ENCODE measurements at regions not wholly inside any gene's neighbourhood (a gene's known extent, or its start where the extent isn't known, plus 50 kb on each side); places are given as distances from the start of the nearest gene placed in this dataset.

DNA sequence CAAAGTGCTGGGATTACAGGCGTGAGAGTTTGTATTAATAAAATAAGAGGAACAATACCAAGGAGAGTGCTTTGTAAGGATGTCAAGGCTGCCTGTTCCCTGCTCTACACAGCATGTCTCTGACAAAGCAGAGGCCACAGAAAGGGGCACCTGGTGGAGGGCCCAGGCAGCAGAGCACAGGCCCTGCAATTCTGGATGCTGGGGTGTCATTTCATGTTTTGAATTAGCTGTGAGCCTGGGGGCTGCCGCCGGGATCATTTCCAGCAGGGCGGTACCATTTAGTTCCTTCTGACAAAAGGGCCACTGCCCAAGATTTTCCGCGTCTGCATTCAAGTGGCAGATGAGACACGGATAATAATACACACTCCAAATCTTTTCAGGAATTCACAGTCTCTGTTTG is 396.9 kb downstream of the GADD45G start:
- Mint-ChIP-seq H3K4me3 (no peak overlapping the region), H3K27ac (no peak overlapping the region)

DNA sequence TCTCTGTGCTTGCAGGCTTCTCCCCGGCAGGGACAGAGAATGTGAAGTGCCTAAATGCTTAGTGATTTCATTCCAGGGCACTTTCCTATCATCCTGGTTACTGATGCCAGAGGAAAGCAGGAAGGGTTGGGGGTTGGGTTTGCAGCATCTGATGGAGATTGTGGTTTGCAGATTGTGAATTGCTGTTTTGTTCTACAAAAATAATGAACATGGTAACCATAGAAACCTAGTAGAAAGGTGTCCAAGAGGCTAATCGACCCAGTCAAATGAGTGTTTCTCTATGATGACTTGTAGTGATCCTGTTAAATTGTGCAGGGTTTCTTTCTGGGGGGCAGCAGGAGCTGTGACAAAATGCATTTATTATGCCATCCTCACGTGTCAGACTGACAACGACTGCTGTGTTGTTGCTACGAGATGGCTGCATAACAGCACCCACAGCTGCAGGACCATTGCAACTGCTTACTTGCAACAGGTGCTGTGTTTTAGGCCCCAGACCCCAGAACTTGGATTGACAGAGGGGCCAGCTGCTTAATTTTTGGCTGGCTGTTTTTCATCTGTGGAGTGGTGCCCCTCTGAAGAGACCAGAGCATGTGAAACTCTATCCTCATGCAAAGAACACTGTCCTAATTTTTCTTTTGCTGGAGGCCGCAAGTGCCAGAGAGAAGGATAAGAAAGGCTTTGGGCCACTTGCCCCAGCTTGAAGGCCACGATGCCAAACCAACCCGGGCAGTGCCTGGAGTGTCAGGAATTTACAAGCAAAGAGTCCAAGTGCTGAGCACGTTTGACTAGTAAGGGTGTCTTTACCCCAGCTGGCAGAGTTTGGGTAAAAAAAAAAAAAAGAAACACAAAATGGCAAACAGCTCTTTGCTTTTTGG is 397.8 kb downstream of the GADD45G start:
- Mint-ChIP-seq H3K27me3 (peaks cover 3% of the 10 kb centered on the region), H3K36me3 (ENCODE audit: low read depth) (no peaks in the 10 kb centered on the region)
- CTCF ChIA-PET = interaction anchor here (0.5 to 0.9 kb wide), 3 partner anchors 13 to 1535 kb away, joined by 3 to 4 read pairs (median 4); no protein-coding TSS in a partner anchor

More for the DNA sequence above, 396.9 kb downstream of the GADD45G start:
- Mint-ChIP-seq H3K9me3 (peaks cover 3% of the 10 kb centered on the region), H3K4me1 (peaks cover 44% of the 10 kb centered on the region), H3K27me3 (peaks cover 3% of the 10 kb centered on the region), H3K36me3 (ENCODE audit: low read depth) (no peaks in the 10 kb centered on the region)
- DNase-seq = no peak
- POLR2A ChIA-PET = no interaction called here
- CTCF ChIA-PET = interaction anchor here (2.5 kb wide), 1 partner anchor 15 kb away, joined by 7 read pairs; no protein-coding TSS in a partner anchor

DNA sequence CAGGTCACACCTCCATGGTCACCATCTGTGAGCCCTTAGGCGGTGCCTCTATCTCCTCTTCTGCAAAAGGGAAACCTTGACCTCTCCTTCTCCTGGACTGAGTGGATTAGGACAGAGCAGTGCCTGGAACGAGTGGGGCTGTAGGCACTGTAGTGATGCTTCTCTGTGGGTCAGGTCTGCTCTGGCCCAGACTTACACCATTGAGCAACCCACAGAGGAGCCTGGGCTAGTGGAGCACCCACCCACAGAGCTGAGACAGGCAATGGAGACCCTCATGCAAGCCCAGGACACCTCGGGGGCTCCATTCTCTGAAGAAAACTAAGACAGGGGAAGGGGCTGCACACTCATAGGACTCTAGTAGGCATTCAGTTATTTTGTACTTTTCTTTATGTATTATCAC is 400.6 kb downstream of the GADD45G start:
- H3K27ac Mint-ChIP-seq = no peak overlapping the region

More for the DNA sequence above, 397.8 kb downstream of the GADD45G start:
- no peak for DNase-seq
- POLR2A ChIA-PET = no interaction called here
- H3K4me3 Mint-ChIP-seq = no peak overlapping the region
- H3K4me1 Mint-ChIP-seq = peaks cover 44% of the 10 kb centered on the region
- H3K27ac Mint-ChIP-seq = no peak overlapping the region
- peaks cover 3% of the 10 kb centered on the region for H3K9me3 Mint-ChIP-seq

DNA sequence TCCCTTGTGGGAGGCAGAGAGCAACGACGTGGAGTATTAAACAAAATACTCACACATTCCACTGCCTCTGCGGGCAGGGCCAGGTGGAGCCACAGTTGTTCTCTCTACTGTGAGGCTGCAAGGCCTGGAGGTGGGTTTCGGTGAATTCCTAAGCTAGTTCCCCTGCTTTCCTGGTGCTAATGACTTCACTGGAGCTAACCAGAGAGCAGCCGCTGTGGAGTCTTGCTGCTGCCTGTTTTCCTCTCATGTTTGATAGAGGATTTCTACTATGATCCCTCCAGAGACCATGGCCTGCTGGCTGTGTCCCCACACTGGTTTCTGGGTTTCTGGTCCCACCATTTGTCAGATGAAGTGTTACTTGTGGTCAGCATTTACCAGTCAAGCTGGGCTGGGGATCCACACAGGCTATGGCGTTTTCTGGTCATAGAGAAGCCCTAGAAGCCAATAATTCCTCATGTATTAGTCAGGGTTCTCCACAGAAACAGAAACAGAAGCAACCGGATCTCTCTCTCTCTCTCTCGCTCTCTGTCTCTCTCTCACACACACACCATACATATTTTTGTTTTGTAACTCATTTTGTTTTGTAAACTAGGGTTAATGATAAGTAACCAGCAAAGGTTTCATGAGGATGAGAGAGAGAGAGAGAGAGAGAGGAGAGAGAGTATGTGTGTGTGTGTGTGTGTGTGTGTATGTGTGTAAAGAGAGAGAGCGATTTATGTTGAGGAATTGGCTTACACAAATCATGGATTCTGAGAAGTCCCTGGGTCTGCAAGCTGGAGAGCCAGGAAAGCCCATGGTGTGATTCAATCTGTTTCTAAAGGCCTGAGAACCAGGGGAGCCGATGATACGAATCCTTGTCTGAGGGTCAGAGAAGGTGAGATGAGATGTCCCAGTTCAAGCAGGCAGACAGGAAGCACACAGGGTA is 403.0 kb downstream of the GADD45G start:
- Mint-ChIP-seq H3K27ac (no peak overlapping the region), H3K36me3 (ENCODE audit: low read depth) (no peaks in the 10 kb centered on the region), H3K4me1 (peaks cover 2% of the 10 kb centered on the region), H3K9me3 (peaks cover 3% of the 10 kb centered on the region), H3K4me3 (no peak overlapping the region), H3K27me3 (peaks cover 12% of the 10 kb centered on the region)
- no peak for DNase-seq
- ChIA-PET POLR2A (no interaction called here), CTCF (interaction anchor here (0.6 kb wide), 1 partner anchor 13 kb away, joined by 3 read pairs; no protein-coding TSS in a partner anchor)

More for the DNA sequence above, 400.6 kb downstream of the GADD45G start:
- peaks cover 3% of the 10 kb centered on the region for H3K9me3 Mint-ChIP-seq
- peaks cover 22% of the 10 kb centered on the region for H3K4me1 Mint-ChIP-seq
- no peak overlapping the region for H3K4me3 Mint-ChIP-seq
- ChIA-PET POLR2A (interaction anchor here (0.7 kb wide), 1 partner anchor 36 kb away, joined by 3 read pairs; no protein-coding TSS in a partner anchor), CTCF (interaction anchor here (1.2 kb wide), 1 partner anchor 408 kb away, joined by 3 read pairs; no protein-coding TSS in a partner anchor)
- peaks cover 12% of the 10 kb centered on the region for H3K27me3 Mint-ChIP-seq
- no peak for DNase-seq
- H3K36me3 Mint-ChIP-seq (ENCODE audit: low read depth) = no peaks in the 10 kb centered on the region

DNA sequence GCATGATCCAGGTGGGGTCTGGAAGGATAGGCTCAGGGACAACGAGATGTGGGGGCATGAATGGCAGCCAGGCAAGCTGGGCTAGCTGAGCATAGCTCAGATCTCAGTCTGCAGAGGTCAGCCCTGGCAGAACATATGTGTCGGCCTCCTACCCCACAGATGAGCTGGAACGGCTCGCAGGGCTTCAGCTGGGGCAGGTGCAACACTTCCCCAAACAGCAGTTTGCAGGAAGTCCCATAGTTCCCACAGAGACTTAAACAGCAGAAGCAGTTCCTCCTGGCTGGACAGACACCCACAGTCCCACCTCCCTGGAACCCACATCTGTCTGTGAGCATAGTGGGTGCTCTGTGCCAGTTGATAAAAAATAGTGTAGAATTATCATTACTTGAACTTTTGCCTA is 404.6 kb downstream of the GADD45G start:
- Mint-ChIP-seq H3K27ac (no peak overlapping the region), H3K4me3 (no peak overlapping the region), H3K4me1 (no peaks in the 10 kb centered on the region), H3K27me3 (peaks cover 12% of the 10 kb centered on the region), H3K36me3 (ENCODE audit: low read depth) (no peaks in the 10 kb centered on the region), H3K9me3 (peaks cover 3% of the 10 kb centered on the region)
- ChIA-PET POLR2A (no interaction called here), CTCF (interaction anchor here (1.0 to 1.5 kb wide), 3 partner anchors 9 to 12 kb away, joined by 3 read pairs; no protein-coding TSS in a partner anchor)
- no peak for DNase-seq

DNA sequence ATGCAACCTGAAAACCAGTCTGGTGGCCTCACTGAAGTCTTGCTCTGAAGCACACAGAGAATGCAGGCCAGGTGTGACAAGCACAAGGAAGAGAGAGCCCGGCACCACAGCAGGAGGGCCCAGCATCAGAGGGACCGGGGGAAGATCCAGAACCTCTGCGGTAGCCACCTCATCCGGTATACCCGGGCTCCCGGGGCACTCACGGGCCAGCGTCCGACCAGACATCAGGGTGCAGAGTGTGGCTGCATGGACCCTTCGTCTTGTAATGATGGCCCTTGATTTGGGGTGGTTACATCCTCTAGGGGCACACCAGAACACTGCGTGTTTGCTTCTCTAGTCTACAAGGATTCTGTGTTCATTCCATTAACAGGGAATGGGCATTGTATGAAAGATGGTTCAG is 406.0 kb downstream of the GADD45G start:
- Mint-ChIP-seq H3K4me1 (no peaks in the 10 kb centered on the region), H3K36me3 (ENCODE audit: low read depth) (no peaks in the 10 kb centered on the region), H3K27ac (no peak overlapping the region), H3K27me3 (peaks cover 8% of the 10 kb centered on the region), H3K9me3 (no peaks in the 10 kb centered on the region), H3K4me3 (no peak overlapping the region)
- DNase-seq = no peak
- ChIA-PET CTCF (interaction anchor here (0.7 kb wide), 2 partner anchors 94 to 203 kb away, joined by 3 to 4 read pairs; no protein-coding TSS in a partner anchor), POLR2A (no interaction called here)

DNA sequence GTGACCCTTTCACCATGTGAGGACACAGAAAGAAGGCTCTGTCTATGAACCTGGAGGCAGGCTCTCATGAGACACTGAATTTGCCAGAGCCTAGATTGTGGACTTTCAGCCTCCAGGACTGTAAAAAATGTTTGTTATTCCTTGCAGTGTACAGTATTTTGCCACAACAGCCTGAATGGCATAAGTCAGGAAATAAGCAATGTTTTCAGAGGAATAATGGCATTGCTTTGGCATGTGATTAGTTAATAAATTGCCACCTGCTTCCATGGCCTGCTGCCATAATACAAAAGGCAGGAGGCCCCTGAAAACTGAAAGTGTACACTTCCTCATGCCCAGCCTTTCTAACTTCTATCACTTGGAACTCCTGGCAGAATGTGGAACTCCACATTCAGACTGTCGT is 408.1 kb downstream of the GADD45G start:
- DNase-seq = no peak
- ChIA-PET POLR2A (no interaction called here), CTCF (interaction anchor here (0.7 kb wide), 1 partner anchor 21 kb away, joined by 3 read pairs; no protein-coding TSS in a partner anchor)
- Mint-ChIP-seq H3K9me3 (no peaks in the 10 kb centered on the region), H3K4me1 (no peaks in the 10 kb centered on the region), H3K4me3 (no peak overlapping the region), H3K27ac (no peak overlapping the region), H3K36me3 (ENCODE audit: low read depth) (no peaks in the 10 kb centered on the region), H3K27me3 (peaks cover 8% of the 10 kb centered on the region)

DNA sequence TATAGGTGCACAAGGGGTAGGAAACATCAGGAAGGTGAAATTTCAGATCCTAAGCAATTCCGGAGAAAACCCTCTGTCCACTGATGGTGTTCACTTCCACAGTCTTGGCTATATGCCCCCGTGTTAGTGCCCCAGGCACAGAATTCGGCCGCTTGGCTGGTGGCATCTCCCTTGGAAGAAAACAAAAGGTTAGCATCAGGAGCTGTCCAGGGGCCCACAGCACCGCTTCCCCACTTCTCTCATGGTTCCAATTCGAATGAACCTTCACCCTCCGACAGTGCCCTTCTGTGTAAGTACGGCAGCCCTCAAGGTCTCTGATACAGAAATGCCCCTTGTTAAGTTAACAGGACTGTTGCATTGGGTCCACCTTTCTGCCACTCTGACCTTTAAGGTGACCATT is 409.0 kb downstream of the GADD45G start:
- CTCF ChIA-PET = no interaction called here
- no peak for DNase-seq
- Mint-ChIP-seq H3K4me1 (peaks cover 5% of the 10 kb centered on the region), H3K9me3 (no peaks in the 10 kb centered on the region), H3K4me3 (no peak overlapping the region), H3K36me3 (ENCODE audit: low read depth) (no peaks in the 10 kb centered on the region), H3K27ac (no peak overlapping the region), H3K27me3 (peaks cover 8% of the 10 kb centered on the region)
- POLR2A ChIA-PET = no interaction called here

DNA sequence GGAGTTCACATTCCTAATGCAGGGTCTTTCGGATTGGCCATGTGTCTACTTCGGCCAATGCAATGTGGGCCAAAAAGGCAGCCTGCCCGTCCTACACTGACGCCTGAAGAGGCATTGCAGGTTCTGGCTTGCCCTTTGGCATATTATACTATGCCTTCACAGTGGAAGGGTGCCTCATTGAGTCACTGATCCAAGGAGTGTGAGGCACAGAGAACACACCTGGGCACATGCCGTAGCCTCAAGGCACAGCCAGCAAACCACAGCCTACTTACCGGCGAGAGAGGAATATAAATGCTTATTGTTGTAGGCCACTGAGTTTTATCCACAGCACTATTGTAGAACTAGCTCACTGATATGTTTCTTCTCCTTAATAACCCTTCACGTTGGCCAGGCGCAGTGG is 409.6 kb downstream of the GADD45G start:
- no peak overlapping the region for H3K27ac Mint-ChIP-seq
- CTCF ChIA-PET = interaction anchor here (1.5 kb wide), 1 partner anchor 15 kb away, joined by 3 read pairs; no protein-coding TSS in a partner anchor
- no peak for DNase-seq
- H3K27me3 Mint-ChIP-seq = peaks cover 4% of the 10 kb centered on the region
- no peak overlapping the region for H3K4me3 Mint-ChIP-seq
- H3K9me3 Mint-ChIP-seq = no peaks in the 10 kb centered on the region
- H3K4me1 Mint-ChIP-seq = peaks cover 6% of the 10 kb centered on the region
- POLR2A ChIA-PET = no interaction called here
- H3K36me3 Mint-ChIP-seq (ENCODE audit: low read depth) = no peaks in the 10 kb centered on the region

DNA sequence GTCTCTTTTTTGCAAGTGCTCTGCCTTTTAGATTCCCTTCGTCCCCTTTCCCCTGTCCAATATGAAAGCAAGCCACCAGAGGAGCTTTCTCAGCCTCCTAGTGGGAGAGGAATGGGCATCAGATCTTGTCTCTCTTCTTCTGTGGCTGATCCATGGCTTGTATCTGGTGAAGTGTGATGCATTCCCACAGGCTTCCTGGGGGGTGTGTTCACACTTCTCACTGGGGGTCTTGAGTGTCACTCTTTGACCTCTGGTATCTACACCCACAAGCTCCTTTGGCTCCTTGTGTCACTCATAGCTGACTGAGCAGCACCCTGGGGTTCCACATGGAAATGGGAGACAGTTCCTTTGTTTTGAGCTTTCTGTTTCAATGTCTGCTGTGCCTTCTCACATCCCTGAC is 411.5 kb downstream of the GADD45G start:
- no peaks in the 10 kb centered on the region for H3K36me3 Mint-ChIP-seq (ENCODE audit: low read depth)
- CTCF ChIA-PET = interaction anchor here (1.1 to 1.2 kb wide), 2 partner anchors 13 to 468 kb away, joined by 3 read pairs; no protein-coding TSS in a partner anchor

DNA sequence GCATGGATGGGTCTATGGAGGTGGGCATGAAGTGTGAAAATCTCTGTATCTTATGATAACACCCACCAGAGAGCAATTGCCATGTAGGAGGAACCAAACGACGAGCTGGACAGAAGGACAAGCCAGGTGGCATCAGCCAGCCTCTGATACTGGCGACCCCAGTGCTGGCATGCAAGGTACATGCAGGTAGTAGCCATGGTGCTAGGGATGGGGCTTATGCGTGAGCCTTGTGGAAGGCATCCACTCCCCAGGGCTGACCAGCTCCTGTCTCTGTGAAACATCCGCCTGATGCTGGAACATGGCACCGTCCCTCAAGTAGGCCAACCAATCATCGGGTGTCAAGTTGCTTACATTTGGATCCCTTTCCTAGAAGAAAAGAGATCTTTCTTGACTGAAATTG is 412.9 kb downstream of the GADD45G start:
- ChIA-PET POLR2A (no interaction called here), CTCF (interaction anchor here (0.6 to 1.4 kb wide), 2 partner anchors 9 to 120 kb away, joined by 3 read pairs; no protein-coding TSS in a partner anchor)
- H3K27ac Mint-ChIP-seq = no peak overlapping the region

More for the DNA sequence above, 411.5 kb downstream of the GADD45G start:
- Mint-ChIP-seq H3K9me3 (no peaks in the 10 kb centered on the region), H3K27ac (no peak overlapping the region), H3K4me3 (no peak overlapping the region), H3K4me1 (peaks cover 6% of the 10 kb centered on the region), H3K27me3 (peaks cover 8% of the 10 kb centered on the region)
- POLR2A ChIA-PET = no interaction called here
- DNase-seq = no peak

DNA sequence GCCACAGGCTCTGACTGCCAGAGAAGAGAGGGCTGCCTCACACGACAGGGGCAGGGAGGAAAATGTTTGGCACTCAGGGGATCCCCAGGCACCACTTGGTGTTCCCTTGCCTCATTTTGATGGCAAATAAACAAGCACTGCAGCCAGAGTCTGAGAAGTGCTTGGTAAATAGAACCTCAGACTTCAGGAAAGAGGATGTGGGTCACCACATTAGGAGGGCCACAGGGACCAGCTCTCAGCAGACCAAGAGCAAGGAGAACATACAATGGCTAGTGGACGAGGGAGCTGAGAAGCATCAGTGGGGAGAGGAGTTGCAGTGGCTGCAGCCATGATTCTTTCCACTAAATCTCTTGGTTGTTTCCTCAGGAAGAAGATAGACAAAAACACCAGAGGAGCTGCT is 413.9 kb downstream of the GADD45G start:
- Mint-ChIP-seq H3K27me3 (peaks cover 10% of the 10 kb centered on the region), H3K9me3 (peaks cover 3% of the 10 kb centered on the region), H3K36me3 (ENCODE audit: low read depth) (no peaks in the 10 kb centered on the region), H3K4me3 (no peak overlapping the region), H3K27ac (no peak overlapping the region), H3K4me1 (peaks cover 6% of the 10 kb centered on the region)
- POLR2A ChIA-PET = no interaction called here
- no peak for DNase-seq
- CTCF ChIA-PET = interaction anchor here (1.4 kb wide), 1 partner anchor 10 kb away, joined by 3 read pairs; no protein-coding TSS in a partner anchor

More for the DNA sequence above, 412.9 kb downstream of the GADD45G start:
- Mint-ChIP-seq H3K27me3 (peaks cover 10% of the 10 kb centered on the region), H3K4me1 (peaks cover 6% of the 10 kb centered on the region), H3K36me3 (ENCODE audit: low read depth) (no peaks in the 10 kb centered on the region), H3K9me3 (peaks cover 2% of the 10 kb centered on the region), H3K4me3 (no peak overlapping the region)
- no peak for DNase-seq

All from activated CD4-positive, alpha-beta T cell treated with anti-CD3 and anti-CD28 coated beads, Interleukin-2, amount 10 ng/mL, durations not matched to agents 7 days and 5 days (primary cell).